ENCODE measurements at regions not wholly inside any gene's neighbourhood (a gene's known extent, or its start where the extent isn't known, plus 50 kb on each side); places are given as distances from the start of the nearest gene placed in this dataset.
"Not testable (repeated sequence)": the region's sequence is repeated elsewhere in the genome, so short reads cannot be mapped to it uniquely, and the experiment has no call there.

DNA sequence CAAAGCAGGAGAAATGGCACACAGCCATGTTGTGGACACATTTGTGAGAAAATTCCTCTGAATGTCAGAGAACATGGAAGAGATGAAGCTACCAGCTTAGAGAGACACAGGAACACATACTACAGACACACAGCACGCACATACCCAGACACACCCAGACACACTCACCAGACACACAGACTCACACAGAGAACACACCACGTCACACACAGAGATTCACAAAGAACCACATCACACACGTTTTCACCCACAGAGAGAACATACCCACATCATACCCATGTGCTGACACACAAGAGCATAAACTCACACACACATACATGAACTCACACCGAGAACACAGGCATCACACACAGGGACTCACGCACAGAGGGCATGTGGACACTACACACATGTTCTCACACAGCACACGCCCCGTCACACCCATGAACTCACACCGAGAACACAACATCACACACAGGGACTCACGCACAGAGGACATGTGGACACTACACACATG is 124.9 kb downstream of the METRNL start:
- DNase-seq = no peak

DNA sequence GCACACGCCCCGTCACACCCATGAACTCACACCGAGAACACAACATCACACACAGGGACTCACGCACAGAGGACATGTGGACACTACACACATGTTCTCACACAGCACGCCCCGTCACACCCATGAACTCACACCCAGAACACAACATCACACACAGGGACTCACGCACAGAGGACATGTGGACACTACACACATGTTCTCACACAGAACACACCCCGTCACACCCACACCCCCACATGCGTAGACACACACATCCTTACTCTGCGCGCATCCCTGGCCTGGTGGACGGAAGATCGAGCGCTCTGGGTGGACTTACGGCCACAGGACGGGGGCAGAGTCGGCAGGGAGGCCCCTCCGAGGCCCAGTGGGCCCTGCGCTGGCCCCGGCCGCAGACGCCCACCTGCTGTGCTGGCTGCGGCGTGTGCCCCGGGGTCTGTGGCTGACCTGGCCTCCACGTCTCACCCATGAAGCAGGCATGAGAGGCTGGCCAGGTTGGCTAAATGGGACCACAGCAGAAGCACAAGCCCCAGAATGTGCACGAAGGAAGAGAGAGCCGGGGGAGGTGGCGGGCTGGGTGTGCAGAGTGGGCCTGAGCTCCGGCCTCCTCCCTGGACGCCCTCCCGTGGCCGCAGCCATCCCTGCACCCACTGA is 125.5 kb downstream of the METRNL start:
- not testable (repeated sequence) for DNase-seq

DNA sequence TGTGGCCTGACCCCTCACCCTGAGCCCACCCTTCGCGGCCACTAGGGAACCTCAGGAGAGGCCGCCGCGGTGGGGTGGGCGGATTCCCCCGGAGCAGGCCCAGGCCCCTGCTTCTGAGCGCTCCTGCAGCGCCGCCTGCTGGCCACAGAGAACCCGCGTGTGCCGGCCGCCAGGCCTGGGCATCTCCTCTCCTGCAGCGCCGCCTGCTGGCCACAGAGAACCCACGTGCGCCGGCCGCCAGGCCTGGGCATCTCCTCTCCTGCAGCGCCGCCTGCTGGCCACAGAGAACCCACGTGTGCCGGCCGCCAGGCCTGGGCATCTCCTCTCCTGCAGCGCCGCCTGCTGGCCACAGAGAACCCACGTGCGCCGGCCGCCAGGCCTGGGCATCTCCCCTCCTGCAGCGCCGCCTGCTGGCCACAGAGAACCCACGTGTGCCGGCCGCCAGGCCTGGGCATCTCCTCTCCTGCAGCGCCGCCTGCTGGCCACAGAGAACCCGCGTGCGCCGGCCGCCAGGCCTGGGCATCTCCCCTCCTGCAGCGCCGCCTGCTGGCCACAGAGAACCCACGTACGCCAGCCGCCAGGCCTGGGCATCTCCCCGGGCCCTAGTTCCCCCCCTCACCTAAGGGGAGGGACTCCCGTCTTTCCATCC is 126.1 kb downstream of the METRNL start:
- DNase-seq = peak; percentile 56

DNA sequence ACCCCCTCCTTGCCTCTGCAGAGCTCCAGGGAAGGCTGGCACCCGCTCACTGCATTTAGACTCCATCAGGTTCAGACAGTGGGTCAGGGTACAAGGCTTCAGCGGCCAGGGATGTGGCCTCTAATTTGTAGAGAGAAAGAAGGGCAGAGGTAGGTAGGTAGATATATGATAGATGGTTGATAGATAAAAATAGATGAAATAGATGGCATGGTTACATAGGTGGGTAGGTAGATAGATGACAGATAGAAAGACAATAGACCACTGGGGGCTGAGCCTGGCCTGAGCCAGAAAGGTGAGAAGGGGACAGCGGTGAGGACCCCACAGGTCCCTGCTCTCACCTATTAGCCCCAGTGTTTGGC is 126.6 kb downstream of the METRNL start:
- DNase-seq = not testable (repeated sequence)

DNA sequence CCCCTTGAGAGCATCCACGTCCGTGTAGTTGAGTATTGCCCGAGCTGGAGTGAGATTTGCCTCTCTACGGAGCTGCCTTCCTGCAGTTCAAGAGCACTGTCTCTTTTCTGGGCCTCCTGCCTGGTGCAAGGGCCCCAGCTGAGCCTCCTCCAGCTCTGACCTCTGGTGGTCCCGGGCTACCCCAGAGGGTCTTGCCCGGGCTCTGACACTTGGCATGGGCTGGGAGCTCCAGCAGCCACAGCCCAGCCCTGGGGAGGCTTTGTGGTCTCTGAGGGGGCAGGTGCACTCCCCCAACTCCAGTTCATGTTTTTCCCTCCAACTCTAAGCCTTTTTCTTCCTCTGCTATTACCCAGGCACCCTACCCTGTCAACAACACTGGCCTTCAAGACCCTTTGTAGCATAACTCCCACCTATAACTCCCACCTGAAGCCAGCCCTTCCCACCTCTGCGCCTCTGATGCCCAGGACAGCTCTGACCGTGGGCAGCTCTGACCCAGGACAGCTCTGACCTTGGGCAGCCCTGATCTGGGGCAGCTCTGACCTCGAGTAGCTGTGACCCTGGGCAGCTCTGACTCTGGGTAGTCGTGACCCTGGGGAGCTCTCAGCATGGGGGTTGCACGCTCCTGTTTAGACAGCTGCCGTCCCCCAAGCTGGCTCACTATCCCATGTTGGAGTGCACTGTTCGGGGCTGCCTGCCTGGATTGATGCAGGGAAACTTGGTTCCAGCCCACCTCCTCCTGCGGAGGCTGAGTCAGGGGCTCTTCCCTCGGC is 127.6 kb downstream of the METRNL start:
- DNase-seq = not testable (repeated sequence)

DNA sequence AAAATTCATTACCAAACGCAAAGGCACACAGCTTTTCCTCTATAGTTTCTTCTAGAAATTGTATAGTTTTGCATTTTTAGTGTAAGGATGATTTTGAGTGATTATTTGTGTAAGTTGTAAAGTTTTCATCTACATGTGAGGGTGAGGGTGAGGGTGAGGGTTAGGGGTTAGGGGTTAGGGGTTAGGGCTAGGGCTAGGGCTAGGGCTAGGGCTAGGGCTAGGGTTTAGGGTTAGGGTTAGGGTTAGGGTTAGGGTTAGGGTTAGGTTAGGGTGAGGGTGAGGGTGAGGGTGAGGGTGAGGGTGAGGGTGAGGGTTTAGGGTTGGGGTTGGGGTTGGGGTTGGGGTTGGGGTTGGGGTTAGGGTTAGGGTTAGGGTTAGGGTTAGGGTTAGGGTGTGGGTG is 167.6 kb downstream of the METRNL start:
- DNase-seq = not testable (repeated sequence)

Measured in effector CD8-positive, alpha-beta T cell (primary cell).